GM21526 (cell line): ENCODE measurements at regions not wholly inside any gene's neighbourhood (a gene's known extent, or its start where the extent isn't known, plus 50 kb on each side); places are given as distances from the start of the nearest gene placed in this dataset.

Source experiments
- ATAC-seq: cut with Tn5 transposase; IDR thresholded peaks from one replicate; pipeline ENCODE4 v1.9.1; 2021; ENCODE audit warnings: moderate library complexity; ENCODE audit not compliant: unreplicated experiment, low FRiP score

- no peak for ATAC-seq
These were observed 1600.7 kb upstream of the ACVR2A start for GRCh38 chr2:146244131-146244530.

GRCh38 chr2:146241023-146241422 lies 1603.8 kb upstream of the ACVR2A start:
- no peak for ATAC-seq

- ATAC-seq = no peak
These were observed 1604.4 kb upstream of the ACVR2A start for GRCh38 chr2:146240391-146240790.

- no peak for ATAC-seq
These were observed 1605.3 kb upstream of the ACVR2A start for GRCh38 chr2:146239392-146240135.

- ATAC-seq = no peak
These were observed 1606.4 kb upstream of the ACVR2A start for GRCh38 chr2:146238254-146238966.

GRCh38 chr2:146235158-146235557 lies 1609.7 kb upstream of the ACVR2A start:
- ATAC-seq = no peak

- no peak for ATAC-seq
These were observed 1615.2 kb upstream of the ACVR2A start for GRCh38 chr2:146229508-146230155.

GRCh38 chr2:146228466-146229058 lies 1616.3 kb upstream of the ACVR2A start:
- no peak for ATAC-seq

- no peak for ATAC-seq
These were observed 1616.8 kb upstream of the ACVR2A start for GRCh38 chr2:146228020-146228393.

GRCh38 chr2:146227152-146228019 lies 1617.4 kb upstream of the ACVR2A start:
- no peak for ATAC-seq

- no peak for ATAC-seq
These were observed 1618.8 kb upstream of the ACVR2A start for GRCh38 chr2:146226077-146226476.

GRCh38 chr2:146221826-146222225 lies 1623.0 kb upstream of the ACVR2A start:
- no peak for ATAC-seq

- ATAC-seq = no peak
These were observed 1623.9 kb upstream of the ACVR2A start for GRCh38 chr2:146220957-146221356.

- no peak for ATAC-seq
These were observed 1630.4 kb upstream of the ACVR2A start for GRCh38 chr2:146214394-146214929.

- ATAC-seq = no peak
These were observed 1631.2 kb upstream of the ACVR2A start for GRCh38 chr2:146213674-146214073.

GRCh38 chr2:146212602-146213001 lies 1632.2 kb upstream of the ACVR2A start:
- no peak for ATAC-seq

GRCh38 chr2:146209842-146210275 lies 1635.0 kb upstream of the ACVR2A start:
- no peak for ATAC-seq

- ATAC-seq = no peak
These were observed 1636.9 kb upstream of the ACVR2A start for GRCh38 chr2:146207901-146208300.

- ATAC-seq = no peak
These were observed 1637.4 kb upstream of the ACVR2A start for GRCh38 chr2:146207417-146207816.

GRCh38 chr2:146203064-146203624 lies 1641.7 kb upstream of the ACVR2A start:
- ATAC-seq = no peak
